NAMALWA (cell line): ENCODE measurements at regions not wholly inside any gene's neighbourhood (a gene's known extent, or its start where the extent isn't known, plus 50 kb on each side); places are given as distances from the start of the nearest gene placed in this dataset.
"Not testable (repeated sequence)": the region's sequence is repeated elsewhere in the genome, so short reads cannot be mapped to it uniquely, and the experiment has no call there.

ENCODE experiments used
- DNase-seq: peaks from one replicate; pipeline ENCODE4 v3.0.0-alpha.2; 2015; ENCODE audit warnings: low spot score

DNA sequence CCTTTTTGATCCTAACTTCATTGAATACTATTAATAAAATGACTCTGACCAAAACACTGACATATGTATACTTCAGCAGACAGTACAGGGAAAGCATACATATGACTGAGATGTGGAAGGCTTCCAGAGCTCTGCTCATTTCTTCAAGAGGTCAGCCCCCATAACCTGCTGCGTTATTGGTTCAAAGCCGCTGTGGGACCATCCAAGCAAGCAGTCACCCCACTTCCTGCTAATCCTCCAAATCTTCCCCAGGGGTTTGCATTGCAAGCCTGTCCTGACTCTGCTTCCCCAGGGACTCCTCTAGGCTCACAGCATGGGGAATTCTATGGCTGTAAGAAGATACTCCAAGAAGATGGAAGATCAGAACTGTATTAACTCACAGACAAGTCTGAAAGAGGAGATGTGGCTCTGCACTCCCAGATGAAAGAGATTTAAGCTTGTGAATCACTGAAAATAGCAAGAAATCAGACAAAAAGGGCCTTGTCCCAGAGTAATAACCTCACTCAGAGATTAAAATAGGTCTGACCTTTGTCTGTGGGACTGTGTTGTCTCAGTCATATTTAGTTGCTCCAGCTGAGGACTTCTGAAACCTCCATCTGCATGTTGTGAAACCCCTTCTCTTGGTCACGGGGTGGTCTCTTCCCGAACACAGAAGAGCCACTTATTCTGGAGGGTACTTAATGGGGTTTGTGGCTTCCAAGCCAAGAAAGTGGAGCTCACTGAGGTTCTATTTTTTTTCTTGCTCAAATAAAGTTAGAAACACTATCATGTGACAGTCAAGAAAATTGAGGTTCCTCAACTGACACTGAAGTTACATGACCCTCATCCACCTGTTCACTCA, 101.5 kb upstream of the MARCKS start:
- DNase-seq = no peak

- DNase-seq = no peak
Measured at GRCh38 chr6:113756290-113756665, 100.9 kb upstream of the MARCKS start.

DNA sequence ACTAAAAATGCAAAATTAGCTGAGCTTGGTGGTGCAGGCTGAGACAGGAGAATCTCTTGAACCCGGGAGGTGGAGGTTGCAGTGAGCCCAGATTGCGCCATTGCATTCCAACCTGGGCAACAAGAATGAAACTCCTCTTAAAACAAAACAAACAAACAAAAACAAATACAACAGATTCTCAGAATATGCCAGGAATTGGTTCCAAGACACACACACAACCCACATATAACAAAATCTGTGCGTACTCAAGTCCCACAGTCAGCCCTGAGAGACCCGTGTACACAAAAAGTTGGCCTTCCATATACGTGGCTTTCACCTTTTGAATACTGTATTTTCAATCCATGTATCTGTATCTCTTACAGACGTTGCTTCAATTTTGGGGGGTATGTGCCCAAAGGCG, 98.9 kb upstream of the MARCKS start:
- no peak for DNase-seq

DNA sequence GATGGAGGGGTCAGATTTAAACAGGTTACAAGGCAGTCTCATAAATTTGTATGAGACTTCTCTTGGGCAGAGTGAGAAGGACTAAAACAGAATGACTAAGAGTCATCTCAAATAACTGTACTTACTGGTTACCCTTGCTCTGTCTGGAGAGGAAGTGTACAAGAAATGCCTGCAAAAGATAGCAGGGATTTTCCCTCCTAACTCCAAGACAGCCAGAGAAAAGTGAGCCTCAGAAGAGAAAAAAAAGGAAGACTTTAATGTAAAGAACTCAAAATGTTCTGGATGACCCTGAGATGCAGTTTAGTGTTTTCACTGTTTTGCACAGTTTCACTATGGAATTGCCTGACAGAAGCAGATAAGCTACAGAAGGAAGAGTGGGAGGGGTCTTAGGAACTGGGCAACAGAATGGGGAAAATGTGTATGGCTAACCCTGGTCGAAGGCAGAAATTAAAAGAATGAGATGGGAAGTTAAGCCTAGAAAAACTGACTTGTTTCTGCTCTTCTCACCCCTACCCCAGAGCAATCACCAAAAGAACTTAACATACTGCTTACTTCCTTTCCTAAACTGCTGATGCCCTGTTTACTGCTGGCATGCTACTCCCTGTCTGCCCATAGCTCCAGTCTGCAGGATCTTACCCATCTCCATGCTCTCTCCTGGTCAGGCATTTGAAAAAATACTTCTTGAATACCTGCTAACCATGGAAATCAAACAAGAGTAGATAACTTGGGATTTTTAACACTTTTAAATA, 98.1 kb upstream of the MARCKS start:
- DNase-seq = no peak

GRCh38 chr6:113762641-113763040, 94.5 kb upstream of the MARCKS start:
- no peak for DNase-seq

GRCh38 chr6:113763311-113763766, 93.8 kb upstream of the MARCKS start:
- no peak for DNase-seq

DNA sequence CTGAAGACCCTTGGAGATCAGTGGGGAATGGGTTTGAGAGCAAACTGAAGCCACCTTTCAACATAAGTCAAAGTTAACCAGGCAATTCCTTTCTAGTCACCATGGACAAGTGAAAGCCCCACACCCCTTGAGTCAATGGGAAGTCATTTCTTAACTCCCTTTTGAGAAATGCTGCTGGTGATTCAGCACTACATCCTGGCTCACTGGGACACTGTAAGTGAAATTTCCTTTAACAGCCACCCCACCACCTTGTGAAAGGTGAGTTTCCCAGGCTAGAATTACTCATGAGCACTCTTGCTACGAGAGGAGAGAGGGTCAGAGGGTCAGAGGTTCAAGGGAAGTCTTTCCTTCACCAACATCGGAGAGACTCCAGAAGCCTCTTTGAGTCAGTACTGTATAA, 93.3 kb upstream of the MARCKS start:
- DNase-seq = no peak

GRCh38 chr6:113765909-113766308, 91.2 kb upstream of the MARCKS start:
- no peak for DNase-seq

DNA sequence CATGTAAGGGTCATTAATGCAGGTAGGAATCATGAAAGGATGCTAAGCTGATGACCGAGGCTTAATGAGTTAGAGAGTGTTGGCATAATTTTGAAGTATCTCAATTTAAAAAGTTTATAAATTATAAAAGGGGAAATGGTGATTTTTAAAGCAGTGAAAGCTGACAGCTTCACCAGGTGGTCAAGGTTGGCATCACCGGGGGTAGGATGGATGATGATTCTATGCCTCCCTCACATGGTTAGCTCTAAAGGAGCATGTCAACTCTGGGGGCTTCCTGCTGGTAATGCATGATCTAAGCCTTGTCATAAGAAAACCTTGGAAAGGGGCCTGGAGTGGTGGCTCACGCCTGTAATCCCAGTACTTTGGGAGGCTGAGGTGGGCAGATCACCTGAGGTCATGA, 89.2 kb upstream of the MARCKS start:
- DNase-seq = no peak

DNA sequence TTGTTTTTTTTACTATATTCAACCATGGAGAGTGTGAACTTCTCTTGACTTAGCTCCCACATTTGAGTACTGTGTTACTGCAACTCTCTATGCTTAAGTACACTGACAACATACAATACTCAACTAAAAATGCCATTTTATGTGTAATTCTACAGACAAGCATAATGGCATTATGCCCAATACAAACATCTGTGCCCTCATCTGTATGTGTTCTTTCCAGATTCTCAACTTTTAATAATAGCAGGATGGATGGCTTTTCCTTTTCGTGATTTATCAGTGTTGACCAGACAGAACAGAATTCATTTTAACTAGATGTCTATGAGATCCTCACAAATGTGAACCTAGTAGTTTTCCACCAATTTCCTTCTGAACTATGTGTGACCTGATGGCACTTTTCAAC, 84.2 kb upstream of the MARCKS start:
- DNase-seq = no peak

DNA sequence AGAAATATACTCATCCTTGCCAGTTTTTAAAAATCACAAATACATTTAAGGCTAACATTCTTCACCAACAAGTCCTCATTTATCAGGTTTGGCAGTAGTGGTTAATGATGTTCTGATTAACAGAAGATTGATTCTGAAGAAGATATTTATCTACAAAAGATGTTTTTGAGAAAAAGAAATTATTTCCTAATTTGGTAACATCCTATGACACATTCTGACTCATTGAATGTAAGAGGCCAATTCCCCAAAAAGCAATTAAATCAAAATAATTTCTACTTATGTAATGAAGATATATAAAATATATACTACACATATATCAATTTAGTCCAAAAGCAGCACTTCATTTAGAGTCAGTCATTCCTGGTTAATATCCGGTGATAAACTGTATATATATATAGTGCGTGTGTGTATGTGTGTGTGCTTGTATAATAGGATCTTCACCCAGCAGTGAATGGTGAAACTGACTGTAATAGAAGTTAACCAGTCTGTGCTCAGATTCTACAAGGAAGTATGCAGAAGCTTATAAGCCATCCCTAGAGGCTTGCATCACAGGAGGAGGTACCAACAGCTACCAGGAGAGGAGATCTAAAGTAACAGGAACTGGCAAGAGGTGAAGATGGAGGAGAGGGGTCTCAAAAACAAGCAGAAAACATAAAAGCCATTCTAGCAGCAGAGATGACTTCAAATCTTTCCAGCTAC, 82.9 kb upstream of the MARCKS start:
- DNase-seq = no peak

DNA sequence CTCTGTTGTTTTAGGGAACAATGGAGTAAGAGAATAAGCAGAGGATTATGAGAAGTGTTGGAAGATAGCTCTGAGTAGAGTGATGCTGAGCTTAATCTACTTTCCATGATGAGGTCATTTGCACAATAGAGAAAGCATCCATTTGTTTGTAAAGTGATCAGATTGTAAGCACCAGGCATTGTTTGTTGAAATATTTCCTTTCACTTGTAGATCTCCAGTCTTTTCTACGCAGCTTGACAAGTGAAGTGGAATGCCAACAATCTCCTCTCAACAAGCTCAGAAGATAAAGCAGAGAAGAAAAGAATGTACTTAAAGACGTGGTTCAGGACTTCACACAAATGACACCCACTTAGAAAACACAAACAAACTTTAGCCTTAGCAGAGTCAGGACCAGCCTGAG, 80.1 kb upstream of the MARCKS start:
- DNase-seq = no peak

DNA sequence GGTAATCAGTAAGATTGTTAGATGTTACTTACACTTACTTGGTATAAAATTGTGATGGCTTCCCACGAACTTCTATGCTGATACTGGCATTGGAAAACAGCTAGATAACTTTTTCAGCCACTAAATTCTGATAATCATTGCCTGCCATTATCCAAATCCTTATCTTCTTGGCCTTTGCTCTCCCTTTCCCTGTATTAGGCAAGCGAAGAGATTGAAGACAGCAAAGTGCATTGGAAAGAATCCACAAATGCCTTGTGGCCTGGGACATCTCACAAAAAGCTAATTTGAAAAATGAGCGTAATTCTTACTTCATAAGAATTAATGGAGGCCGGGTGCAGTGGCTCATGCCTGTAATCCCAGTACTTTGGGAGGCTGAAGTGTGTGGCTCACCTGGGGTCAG, 79.5 kb upstream of the MARCKS start:
- no peak for DNase-seq

GRCh38 chr6:113779656-113780055, 77.5 kb upstream of the MARCKS start:
- DNase-seq = no peak

DNA sequence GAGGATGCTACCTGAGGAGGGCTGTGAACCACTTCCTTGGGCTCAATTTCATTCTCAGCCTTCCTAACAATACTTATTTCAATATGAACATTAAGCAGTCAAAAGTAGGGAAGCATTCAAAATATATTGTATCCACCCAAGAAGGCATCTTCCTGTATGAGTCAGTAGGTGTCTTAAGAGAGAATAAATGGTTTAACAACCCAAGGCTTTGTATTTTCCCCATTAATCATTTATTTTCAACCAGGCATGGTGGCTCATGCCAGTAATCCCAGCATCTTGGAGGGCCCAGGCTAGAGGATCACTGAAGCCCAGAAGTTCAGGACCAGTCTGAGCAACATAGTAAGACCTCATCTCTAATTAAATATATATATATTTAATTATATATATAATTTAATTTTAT, 74.5 kb upstream of the MARCKS start:
- DNase-seq = no peak

DNA sequence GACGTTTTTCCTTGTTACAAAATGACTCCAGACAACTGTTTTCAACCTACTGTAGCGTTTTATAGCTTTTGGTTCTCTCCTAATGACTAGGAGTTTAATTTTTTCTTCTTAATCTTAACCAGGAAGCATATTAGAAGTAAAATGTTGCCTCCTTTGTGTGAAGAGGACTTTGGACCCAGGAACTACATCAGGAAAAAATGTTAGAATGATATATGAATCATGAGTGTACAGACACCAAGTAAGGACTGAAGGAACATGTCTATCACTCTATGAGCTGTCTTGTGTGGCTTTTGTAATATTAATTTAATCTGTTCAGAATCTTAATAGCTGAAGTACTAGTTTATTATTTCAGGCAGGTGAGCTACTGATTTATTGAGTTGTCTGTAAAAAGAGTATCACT, 71.0 kb upstream of the MARCKS start:
- DNase-seq = no peak

DNA sequence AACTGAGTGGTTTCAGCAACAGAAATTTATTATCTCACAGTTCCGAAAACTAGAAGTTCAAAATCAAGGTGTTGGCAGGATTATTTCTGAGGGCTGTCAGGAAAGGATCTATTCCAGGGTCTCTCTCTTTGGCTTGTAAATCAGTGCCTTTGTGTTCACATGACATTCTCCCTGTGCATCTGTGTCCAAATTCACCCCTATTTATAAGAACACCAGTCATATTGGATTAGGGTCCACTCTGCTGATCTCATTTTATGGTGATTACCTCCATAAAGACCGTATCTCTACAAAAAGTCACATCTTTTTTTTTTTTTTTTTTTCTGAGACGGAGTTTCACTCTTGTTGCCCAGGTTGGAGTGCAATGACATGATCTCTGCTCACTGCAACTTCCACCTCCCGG, 68.6 kb upstream of the MARCKS start:
- no peak for DNase-seq

GRCh38 chr6:113791225-113791624, 65.9 kb upstream of the MARCKS start:
- DNase-seq = not testable (repeated sequence)

DNA sequence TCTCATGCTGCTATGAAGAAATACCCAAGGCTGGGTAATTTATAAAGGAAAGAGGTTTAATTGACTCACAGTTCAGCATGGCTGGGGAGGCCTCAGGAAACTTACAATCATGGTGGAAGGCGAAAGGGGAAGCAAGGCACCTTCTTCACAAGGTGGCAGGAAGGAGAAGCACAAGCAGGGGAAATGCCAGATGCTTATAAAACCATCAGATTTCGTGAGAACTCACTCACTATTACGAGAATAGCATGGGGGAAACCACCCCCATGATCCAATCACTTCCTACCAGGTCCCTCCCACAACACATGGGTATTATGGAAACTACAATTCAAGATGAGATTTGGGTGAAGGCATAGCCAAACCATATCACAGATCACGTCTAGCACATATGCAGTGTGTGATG, 61.8 kb upstream of the MARCKS start:
- DNase-seq = not testable (repeated sequence)

DNA sequence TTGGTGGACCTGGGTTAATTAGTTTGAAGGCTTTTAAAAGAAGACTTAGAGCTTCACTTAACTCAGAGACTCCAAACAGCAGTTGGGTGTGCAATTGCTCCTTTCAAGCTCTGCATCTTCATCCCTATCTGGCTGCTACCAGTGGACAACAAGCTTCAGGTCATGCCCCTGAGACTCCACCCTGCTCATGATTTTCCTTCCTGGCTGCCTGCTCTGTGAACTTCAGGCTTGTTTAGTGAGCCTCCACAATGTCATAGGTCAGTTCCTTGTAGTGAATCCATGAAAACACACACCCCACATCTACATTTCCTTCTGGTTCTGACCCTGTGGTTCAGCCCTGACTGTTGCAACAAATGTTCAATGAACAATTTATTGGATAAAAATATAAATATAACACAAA, 61.1 kb upstream of the MARCKS start:
- no peak for DNase-seq

GRCh38 chr6:113802779-113803178, 54.4 kb upstream of the MARCKS start:
- no peak for DNase-seq

- DNase-seq = peak; percentile 28
Measured at GRCh38 chr6:113805173-113805790, 51.9 kb upstream of the MARCKS start.
